MV-4-11 (cell line): ENCODE measurements at regions not wholly inside any gene's neighbourhood (a gene's known extent, or its start where the extent isn't known, plus 50 kb on each side); places are given as distances from the start of the nearest gene placed in this dataset.
A peak's percentile ranks its signal among the peaks of the same experiment; 100 is the strongest.
"Not testable (repeated sequence)": the region's sequence is repeated elsewhere in the genome, so short reads cannot be mapped to it uniquely, and the experiment has no call there.

Experiments
- DNase-seq: peaks from one replicate; lab custom pipeline; 2025; lab: John Stamatoyannopoulos, UW

DNA sequence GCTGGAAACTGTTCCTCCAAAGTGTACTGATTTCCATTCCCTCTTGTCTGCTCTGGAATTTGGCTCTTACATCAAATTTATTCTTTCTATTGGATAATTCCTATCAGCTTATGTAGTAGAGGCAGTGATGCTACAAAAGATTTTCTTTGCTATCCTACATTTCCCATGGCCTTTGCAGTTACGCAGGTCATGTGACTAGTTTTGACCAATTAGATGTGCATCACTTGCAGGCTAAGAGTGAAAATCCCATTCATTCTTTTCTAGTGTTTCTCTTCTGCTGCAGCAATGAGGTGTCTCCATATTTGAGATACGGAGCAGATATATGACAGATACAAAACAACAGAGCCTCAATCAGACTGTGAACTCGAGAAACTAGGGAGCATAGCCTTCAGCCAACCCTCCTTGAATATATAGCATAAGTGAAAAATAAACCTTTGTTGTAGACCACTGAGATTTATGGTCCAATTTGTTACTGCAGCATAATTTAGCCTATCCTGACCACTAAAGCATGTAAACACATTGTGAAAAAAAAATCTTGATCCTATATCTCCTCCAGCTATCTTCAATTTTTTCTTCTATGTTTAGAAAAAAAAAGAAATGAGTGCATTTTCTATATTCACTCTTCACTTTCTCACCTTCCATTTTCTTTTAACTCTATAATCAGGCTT, 102.0 kb downstream of the HNMT start:
- DNase-seq, result no peak

GRCh38 chr2:138066841-138067240, 102.6 kb downstream of the HNMT start:
- no peak for DNase-seq

DNA sequence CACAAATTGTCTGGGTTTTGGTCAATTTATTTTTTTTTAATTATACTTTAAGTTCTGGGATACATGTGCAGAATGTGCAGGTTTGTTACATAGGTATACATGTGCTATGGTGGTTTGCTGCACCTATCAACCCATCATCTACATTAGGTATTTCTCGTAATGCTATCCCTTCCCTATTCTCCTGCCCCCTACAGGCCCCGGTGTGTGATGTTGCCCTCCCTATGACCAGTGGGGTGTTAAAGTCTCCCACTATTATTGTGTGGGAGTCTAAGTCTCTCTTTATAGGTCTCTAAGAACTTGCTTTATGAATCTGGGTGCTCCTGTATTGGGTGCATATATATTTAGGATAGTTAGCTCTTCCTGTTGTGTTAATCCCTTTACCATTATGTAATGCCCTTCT, 104.4 kb downstream of the HNMT start:
- DNase-seq, result not testable (repeated sequence)

DNA sequence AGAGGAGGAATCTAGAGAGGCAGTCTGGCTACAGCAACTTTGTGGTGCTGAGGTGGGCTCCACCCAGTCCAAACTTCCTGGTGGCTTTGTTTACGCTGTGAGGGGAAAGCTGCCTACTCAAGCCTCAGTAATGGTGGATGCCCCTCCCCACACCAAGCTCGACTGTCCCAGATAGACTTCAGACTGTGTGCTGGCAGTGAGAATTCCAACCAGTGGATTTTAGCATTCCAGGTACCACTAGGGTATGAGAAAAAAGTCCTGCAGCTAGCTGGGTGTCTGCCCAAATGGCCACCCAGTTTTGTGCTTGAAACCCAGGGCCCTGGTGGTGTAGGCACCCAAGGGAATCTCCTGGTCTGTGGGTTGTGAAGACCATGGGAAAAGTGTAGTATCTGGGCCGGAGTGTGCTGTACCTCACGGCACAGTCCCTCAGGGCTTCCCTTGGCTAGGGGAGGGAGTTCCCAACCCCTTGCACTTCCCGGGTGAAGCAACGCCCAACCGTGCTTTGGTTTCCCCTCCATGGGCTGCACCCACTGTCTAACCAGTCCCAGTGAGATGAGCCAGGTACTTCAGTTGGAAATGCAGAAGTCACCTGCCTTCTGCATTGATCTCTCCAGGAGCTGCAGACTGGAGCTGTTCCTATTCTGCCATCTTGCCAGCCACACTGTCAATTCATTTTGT, 106.9 kb downstream of the HNMT start:
- not testable (repeated sequence) for DNase-seq

- DNase-seq, result no peak
Observed at GRCh38 chr2:138071720-138072719, 107.7 kb downstream of the HNMT start.

DNA sequence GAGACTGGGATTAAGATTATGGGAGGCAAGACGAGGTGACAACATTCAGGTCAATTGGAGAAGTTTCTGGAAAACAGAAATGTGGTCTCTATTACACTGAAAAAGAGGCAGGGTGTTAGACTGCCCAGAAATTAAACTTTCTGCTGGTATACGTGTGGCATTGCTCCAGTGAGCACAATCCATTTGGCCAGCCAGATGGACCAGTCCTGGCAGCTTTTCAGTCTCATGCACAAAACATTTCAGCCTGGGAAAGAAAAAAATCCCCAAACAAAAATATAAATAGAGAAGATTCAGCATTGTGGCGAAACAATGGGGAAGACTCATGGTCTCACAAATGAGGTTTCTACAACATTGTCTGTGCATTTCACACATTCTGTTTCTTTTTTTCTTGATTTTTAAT, 113.9 kb downstream of the HNMT start:
- DNase-seq, result no peak

- no peak for DNase-seq
Observed at GRCh38 chr2:138079976-138080375, 115.7 kb downstream of the HNMT start.

GRCh38 chr2:138081225-138082073, 117.2 kb downstream of the HNMT start:
- no peak for DNase-seq

GRCh38 chr2:138084206-138084605, 119.9 kb downstream of the HNMT start:
- no peak for DNase-seq

- not testable (repeated sequence) for DNase-seq
Observed at GRCh38 chr2:138085441-138085840, 121.2 kb downstream of the HNMT start.

GRCh38 chr2:138086576-138086975, 122.3 kb downstream of the HNMT start:
- no peak for DNase-seq

DNA sequence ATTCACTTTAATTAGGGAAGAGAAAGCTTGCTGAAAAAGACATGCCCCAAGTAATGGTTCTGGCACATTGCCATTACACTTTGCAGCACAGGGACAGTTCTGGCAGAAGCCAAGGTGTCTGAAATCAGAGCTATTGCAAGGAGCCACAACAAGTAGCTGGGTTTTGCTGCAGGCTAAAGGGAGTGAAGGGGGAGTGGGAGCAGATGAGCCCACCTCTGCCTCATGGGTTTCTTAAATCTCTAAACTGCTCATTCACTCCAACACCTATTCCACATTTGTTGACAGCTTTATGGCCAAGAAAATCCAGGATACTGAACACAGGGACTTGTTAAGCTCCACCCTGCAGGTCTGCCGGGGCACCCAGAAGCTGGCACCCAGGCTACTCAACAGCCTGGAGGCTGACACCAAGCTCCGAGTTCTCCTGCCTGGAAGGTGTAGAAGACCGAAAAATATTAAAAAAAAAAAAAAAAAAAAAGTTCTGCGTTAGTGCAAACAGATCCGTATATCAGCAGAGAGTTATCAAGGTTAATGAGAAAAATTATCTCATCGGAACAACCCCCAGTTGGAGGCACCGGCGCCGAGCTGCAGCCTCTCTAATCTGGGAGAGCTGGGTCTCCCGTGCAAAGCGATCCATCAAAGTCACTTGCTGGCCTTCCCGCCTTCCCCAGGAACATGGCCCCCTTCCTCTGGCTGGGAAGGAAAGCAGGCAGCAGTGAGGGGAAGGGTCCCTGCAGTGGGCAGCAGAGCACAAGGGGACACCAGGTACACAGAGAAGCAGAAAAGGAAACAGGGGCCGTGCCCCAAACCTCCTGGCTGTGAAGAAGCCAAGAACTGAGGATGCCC, 123.7 kb downstream of the HNMT start:
- no peak for DNase-seq

- DNase-seq, result peak; percentile 20
Observed at GRCh38 chr2:138090330-138090729, 126.1 kb downstream of the HNMT start.

- no peak for DNase-seq
Observed at GRCh38 chr2:138093455-138093854, 129.2 kb downstream of the HNMT start.

DNA sequence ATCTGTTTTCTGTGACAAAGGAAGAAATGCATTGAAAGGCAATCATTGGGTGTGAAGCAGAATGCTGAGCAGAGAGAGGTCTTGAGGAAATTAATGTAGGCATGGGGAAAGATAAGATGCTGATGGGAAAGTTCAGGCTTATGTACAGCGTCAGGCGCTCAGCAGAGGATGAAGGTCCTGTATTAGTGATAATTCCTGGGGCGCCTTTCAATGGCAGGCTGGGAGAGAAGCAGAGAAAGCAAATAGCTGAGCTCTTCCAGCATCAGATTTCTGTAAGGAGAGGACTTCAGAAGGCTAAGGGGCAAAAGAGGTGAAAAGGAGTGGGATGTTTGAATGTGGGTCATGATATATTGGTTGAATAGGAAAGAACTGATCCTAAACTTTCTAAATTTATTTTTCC, 129.8 kb downstream of the HNMT start:
- no peak for DNase-seq

- no peak for DNase-seq
Observed at GRCh38 chr2:138095336-138095735, 131.1 kb downstream of the HNMT start.

DNA sequence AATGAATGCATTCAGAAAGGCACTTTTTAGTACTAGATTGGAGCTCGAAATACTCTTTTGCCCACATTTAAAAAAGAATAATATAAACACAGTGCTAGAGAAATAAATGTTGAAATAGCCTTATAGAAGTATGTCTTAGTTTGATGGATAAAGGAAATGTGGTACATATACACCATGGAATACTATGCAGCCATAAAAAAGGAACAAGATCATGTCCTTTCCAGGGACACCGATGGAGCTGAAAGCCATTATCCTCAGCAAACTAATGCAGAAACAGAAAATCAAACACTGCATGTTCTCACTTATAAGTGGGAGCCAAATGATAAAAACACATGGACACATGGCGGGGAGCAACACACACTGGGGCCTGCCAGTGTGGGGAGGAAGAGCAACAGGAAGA, 135.0 kb downstream of the HNMT start:
- DNase-seq, result not testable (repeated sequence)

- no peak for DNase-seq
Observed at GRCh38 chr2:138101718-138102117, 137.4 kb downstream of the HNMT start.

DNA sequence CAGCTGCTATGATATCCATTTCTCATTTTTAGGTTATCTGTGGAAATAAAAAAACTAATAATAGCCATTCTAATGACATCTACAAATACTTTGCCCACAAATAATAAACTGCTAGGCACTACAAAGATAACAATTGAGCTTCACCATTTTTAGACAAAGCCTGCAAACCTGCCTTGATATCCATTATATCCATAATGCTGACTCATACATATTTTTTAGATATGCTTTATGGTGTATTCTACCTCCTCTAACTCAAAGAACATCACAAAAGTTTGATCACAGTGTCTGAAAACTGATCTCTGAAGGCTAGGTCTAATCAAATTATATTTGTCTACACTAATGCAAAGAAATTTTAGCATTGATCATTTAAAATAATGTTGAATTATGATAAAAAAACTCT, 138.4 kb downstream of the HNMT start:
- DNase-seq, result no peak

DNA sequence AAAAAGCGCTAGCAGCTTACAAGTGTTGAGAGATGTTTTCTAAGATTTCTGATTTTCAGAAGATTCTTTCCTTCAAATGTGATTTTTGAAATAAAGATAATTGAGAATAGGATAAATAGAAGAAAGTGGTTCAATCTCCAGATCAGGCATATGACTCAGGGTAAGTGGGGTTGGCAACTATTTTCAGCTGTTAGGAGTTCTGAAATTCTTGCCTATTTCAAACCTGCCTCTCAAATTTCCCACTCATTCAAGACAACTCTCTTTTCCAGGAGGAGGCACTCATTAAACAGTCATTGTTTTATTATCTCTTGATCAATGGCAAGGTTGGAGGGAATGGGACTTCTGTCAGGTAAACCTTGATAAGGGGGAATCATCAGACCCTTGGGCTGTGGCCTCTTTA, 138.9 kb downstream of the HNMT start:
- no peak for DNase-seq

GRCh38 chr2:138104071-138104470, 139.8 kb downstream of the HNMT start:
- DNase-seq, result no peak
